Bronchial epithelial cell (primary cell): ENCODE measurements at regions not wholly inside any gene's neighbourhood (a gene's known extent, or its start where the extent isn't known, plus 50 kb on each side); places are given as distances from the start of the nearest gene placed in this dataset.

Experiments
- DNase-seq: peaks from one replicate; pipeline ENCODE4 v3.0.0-alpha.2; 2010; ENCODE audit warnings: low read depth
- FAIRE-seq: peaks from 2 replicates; lab custom pipeline; 2011; peaks lifted over from hg19 to GRCh38; lab: Jason Lieb, UNC
- H3K27me3 ChIP-seq: 2 replicates; pipeline ENCODE4 v1.5.1; 2011; ENCODE audit warnings: low read length; ENCODE audit not compliant: control insufficient read depth, insufficient read depth
- H3K36me3 ChIP-seq: 2 replicates; pipeline ENCODE4 v1.5.1; 2011; ENCODE audit warnings: low read length; ENCODE audit not compliant: control insufficient read depth, insufficient read depth
- H3K4me3 ChIP-seq: 2 replicates; pipeline ENCODE4 v1.5.1; 2011; ENCODE audit warnings: mild to moderate bottlenecking, low read depth, low read length, control low read depth
- TF ChIP-seq, protein P1 (sequence below): IDR thresholded peaks from 2 replicates; pipeline ENCODE4 v1.5.1; 2011; ENCODE audit warnings: mild to moderate bottlenecking, moderate library complexity, low read length, control low read depth, inconsistent platforms; ENCODE audit not compliant: insufficient read depth, severe bottlenecking

DNA sequence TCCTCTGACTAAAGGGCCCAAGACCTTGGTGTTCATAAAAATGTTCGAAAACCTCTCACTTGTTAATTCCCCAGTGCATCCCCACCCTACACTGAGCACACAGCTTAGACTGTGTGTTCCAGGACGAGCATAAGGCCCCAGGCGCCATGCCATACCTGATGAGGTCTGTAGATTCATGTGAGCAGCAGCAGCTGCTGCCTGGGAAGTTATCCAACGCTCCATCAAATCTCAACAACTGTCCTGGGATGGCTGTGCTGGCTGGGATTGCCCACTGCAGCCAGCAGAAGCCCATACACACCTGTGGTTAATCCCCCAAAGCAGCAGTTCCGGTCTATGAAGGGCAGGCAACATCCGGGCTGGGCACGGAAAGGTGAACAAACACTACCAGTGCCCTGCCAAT lies 391.2 kb downstream of the IL20RB start:
- FAIRE-seq (no peak), DNase-seq (no peak)
- Histone ChIP-seq H3K4me3 (no peak overlapping the region), H3K27me3 (no peaks in the 10 kb centered on the region), H3K36me3 (no peaks in the 10 kb centered on the region)
- TF ChIP-seq, protein P1, sequence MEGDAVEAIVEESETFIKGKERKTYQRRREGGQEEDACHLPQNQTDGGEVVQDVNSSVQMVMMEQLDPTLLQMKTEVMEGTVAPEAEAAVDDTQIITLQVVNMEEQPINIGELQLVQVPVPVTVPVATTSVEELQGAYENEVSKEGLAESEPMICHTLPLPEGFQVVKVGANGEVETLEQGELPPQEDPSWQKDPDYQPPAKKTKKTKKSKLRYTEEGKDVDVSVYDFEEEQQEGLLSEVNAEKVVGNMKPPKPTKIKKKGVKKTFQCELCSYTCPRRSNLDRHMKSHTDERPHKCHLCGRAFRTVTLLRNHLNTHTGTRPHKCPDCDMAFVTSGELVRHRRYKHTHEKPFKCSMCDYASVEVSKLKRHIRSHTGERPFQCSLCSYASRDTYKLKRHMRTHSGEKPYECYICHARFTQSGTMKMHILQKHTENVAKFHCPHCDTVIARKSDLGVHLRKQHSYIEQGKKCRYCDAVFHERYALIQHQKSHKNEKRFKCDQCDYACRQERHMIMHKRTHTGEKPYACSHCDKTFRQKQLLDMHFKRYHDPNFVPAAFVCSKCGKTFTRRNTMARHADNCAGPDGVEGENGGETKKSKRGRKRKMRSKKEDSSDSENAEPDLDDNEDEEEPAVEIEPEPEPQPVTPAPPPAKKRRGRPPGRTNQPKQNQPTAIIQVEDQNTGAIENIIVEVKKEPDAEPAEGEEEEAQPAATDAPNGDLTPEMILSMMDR: no peak

DNA sequence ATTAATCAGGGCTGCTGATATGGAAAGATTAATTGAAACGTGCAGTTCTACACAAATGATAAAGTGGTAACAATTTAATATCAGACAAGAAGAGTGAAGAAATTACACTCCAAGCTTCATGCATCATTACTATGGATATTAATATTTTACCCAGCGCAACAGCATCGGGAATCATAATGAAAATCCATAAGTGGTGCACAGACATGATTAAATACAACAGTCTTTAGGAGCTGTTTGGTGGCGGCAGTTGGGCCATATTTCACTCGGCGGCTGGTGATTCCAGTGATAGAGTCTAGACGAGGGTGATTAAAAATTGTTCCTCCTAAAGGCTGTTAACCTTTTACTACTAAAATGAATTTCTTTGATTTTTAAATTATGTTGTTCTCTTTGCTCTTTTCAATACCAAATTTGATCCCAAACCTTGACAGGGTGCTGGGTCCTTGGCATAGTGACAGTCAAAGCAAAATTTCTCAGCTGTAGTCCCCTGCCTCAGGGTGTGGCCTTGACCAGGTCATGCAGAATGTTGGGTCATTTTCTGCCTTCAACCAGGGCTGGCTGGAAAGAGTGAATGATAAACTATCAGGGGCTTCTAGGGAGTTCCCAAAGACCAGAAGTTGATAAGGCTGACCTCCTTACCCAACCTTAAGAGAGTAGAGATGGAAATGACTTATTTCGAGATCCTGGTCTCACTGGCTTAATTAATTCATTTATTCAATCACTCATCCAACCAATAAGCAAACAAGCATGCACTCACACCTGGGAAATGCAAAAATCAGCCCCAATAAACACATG lies 392.0 kb downstream of the IL20RB start:
- Histone ChIP-seq H3K36me3 (no peaks in the 10 kb centered on the region), H3K27me3 (no peaks in the 10 kb centered on the region), H3K4me3 (no peak overlapping the region)
- FAIRE-seq (no peak), DNase-seq (no peak)
- TF ChIP-seq, protein P1: no peak

DNA sequence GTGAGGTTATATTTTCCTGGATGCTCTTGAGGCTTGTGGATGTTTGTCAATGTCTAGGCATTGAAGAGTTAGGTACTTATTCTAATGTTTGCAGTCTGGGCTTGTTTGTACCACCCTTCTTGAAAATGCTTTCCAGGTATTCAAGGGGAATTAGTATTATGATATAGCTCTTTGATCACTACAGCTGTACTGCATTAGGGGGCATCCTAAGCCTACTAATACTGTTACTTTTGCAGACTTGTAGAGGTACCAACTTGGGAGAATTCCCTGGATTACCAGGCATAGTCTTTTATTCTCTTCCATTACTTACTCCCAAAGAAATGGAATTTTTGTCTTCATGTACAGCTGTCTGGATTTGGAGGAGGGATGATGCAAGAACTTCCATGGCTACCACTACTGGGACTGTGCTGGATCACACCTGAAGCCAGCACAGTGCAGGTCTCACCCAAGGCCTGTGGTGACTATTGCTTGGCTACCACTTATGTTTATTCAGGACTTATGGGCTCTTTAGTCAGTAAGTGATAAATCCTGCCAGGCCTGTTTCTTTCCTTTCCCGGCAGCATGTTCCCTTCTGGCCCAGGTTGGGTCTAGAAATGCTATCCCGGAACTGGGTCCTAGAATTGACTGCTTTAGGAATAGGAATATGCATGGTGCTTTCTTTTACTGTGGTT lies 402.9 kb downstream of the IL20RB start:
- DNase-seq (no peak), FAIRE-seq (no peak)
- Histone ChIP-seq H3K27me3 (no peaks in the 10 kb centered on the region), H3K4me3 (no peak overlapping the region), H3K36me3 (no peaks in the 10 kb centered on the region)
- TF ChIP-seq, protein P1: no peak

DNA sequence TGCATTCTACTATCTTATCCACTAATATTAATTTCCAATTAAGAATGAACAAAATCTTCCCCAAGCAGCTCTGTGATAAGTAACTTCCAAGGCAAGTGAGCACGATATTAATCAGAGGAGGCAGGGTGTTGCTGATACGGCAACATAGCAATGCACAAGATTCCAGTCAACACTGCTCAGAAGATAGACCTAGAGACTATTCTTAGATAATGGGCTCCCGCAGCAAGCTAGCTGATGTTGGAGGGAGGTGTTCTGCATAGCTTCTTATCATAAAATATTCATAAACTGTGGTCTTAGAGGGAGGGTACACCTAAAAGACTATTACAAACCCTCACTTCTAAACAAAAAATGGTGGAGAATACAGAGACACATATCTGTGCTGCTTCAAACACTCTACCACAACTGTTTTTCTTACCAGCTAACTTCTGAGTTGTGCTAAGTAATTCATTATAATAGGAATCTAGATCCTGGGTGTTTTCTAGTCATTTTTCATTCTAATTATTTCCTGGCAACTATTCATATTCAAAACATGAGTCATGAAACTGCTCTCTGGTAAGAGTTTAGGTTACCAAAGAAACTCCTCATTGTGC lies 382.0 kb upstream of the SOX14 start:
- DNase-seq (no peak), FAIRE-seq (no peak)
- Histone ChIP-seq H3K4me3 (no peak overlapping the region), H3K36me3 (no peaks in the 10 kb centered on the region), H3K27me3 (no peaks in the 10 kb centered on the region)
- TF ChIP-seq, protein P1: no peak

DNA sequence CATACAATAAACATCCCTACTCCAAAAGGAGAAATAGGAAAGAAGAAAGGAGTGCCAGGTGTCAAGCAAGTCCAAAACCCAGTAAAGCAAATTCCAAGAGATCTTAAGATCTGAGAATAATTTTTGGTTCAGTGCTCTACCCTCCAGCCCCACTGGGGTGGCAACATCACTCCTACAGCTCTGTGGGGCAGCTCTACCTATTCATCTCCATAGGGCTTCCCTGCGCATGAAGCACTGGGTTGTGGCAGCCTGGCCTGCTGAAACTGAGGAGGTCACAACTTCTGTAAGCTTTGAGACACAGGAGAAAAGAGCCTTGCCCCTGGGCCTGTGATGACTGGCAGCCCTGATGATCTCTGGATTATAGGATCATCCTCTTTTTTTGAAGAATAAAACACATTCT lies 378.2 kb upstream of the SOX14 start:
- DNase-seq: no peak
- TF ChIP-seq, protein P1: no peak
- Histone ChIP-seq H3K27me3 (no peaks in the 10 kb centered on the region), H3K36me3 (no peaks in the 10 kb centered on the region), H3K4me3 (no peak overlapping the region)
- FAIRE-seq: no peak
